Natural killer cell treated with Interleukin-12 subunit alpha and Interleukin-12 subunit beta and Interleukin-15 and Interleukin-18, amount 100 ng/mL, for 72 hours (primary cell): ENCODE measurements at regions not wholly inside any gene's neighbourhood (a gene's known extent, or its start where the extent isn't known, plus 50 kb on each side); places are given as distances from the start of the nearest gene placed in this dataset.

ENCODE experiments used
- ATAC-seq, 2 donors: fragments of 150-1000 bp; cut with Tn5 transposase in 1 of 2; sonication (Bioruptor Pico), chemical (Tn5 transposase) in 1 of 2; 2 replicates each; pipeline ENCODE4 v1.10.0; 2021
- DNase-seq: peaks from one replicate; pipeline ENCODE4 v3.0.0; 2022; ENCODE audit warnings: low spot score
- H3K27ac Mint-ChIP-seq, 2 donors: 1 replicate in 1 of 2; 2 replicates in 1 of 2; pipeline ENCODE4 v1.8.0; 2022; ENCODE audit warnings: mixed read lengths in 2 of 2, mild to moderate bottlenecking in 1 of 2, moderate library complexity in 1 of 2
- H3K27me3 Mint-ChIP-seq, 2 donors: 1 replicate in 1 of 2; 2 replicates in 1 of 2; pipeline ENCODE4 v1.8.0; 2022; ENCODE audit warnings: mixed read lengths in 2 of 2
- H3K36me3 Mint-ChIP-seq: one replicate; pipeline ENCODE4 v1.8.0; 2022; ENCODE audit warnings: mixed read lengths
- H3K4me1 Mint-ChIP-seq, 2 donors: 1 replicate in 1 of 2; 2 replicates in 1 of 2; pipeline ENCODE4 v1.8.0; 2022; ENCODE audit warnings: low read depth in 2 of 2, mixed read lengths in 2 of 2, mild to moderate bottlenecking in 1 of 2
- H3K4me3 Mint-ChIP-seq: one replicate; pipeline ENCODE4 v1.8.0; 2022; ENCODE audit warnings: mixed read lengths
- H3K9me3 Mint-ChIP-seq: 2 replicates; pipeline ENCODE4 v1.8.0; 2022; ENCODE audit warnings: mixed read lengths

GRCh38 chr18:72058851-72059250 is 485.3 kb downstream of the CBLN2 start:
- no peak for ATAC-seq
- peaks cover 12% of the 10 kb centered on the region for H3K36me3 Mint-ChIP-seq
- no peak overlapping the region for H3K27ac Mint-ChIP-seq
- H3K27me3 Mint-ChIP-seq, result no peaks in the 10 kb centered on the region
- no peak overlapping the region for H3K4me3 Mint-ChIP-seq
- H3K9me3 Mint-ChIP-seq, result peaks cover 14% of the 10 kb centered on the region
- H3K4me1 Mint-ChIP-seq, result no peaks in the 10 kb centered on the region
- DNase-seq, result no peak

GRCh38 chr18:72056171-72056570 is 488.0 kb downstream of the CBLN2 start:
- no peak overlapping the region for H3K4me3 Mint-ChIP-seq
- H3K4me1 Mint-ChIP-seq, result no peaks in the 10 kb centered on the region
- peaks cover 8% of the 10 kb centered on the region for H3K9me3 Mint-ChIP-seq
- no peak overlapping the region for H3K27ac Mint-ChIP-seq
- H3K36me3 Mint-ChIP-seq, result peaks cover 9% of the 10 kb centered on the region
- no peak for ATAC-seq
- no peaks in the 10 kb centered on the region for H3K27me3 Mint-ChIP-seq
- DNase-seq, result no peak

- H3K9me3 Mint-ChIP-seq, result peaks cover 4% of the 10 kb centered on the region
Observed at GRCh38 chr18:72041313-72042032, 502.7 kb downstream of the CBLN2 start.

GRCh38 chr18:72013427-72013850 is 530.7 kb downstream of the CBLN2 start:
- Mint-ChIP-seq H3K4me1 (no peaks in the 10 kb centered on the region), H3K4me3 (no peak overlapping the region), H3K9me3 (peaks cover 15% of the 10 kb centered on the region), H3K36me3 (peaks cover 5% of the 10 kb centered on the region), H3K27me3 (no peaks in the 10 kb centered on the region), H3K27ac (no peak overlapping the region)
- ATAC-seq (no peak), DNase-seq (no peak)

More at GRCh38 chr18:72041313-72042032, 502.7 kb downstream of the CBLN2 start:
- ATAC-seq (no peak), DNase-seq (no peak)
- Mint-ChIP-seq H3K4me3 (no peak overlapping the region), H3K4me1 (no peaks in the 10 kb centered on the region), H3K27ac (no peak overlapping the region), H3K27me3 (no peaks in the 10 kb centered on the region), H3K36me3 (no peaks in the 10 kb centered on the region)

GRCh38 chr18:71998547-71999097 is 545.5 kb downstream of the CBLN2 start:
- Mint-ChIP-seq H3K27ac (no peak overlapping the region), H3K4me1 (no peaks in the 10 kb centered on the region), H3K27me3 (no peaks in the 10 kb centered on the region), H3K4me3 (no peak overlapping the region), H3K9me3 (peaks cover 17% of the 10 kb centered on the region), H3K36me3 (no peaks in the 10 kb centered on the region)
- DNase-seq, result no peak
- ATAC-seq, result no peak

GRCh38 chr18:71995904-71996465 is 548.2 kb downstream of the CBLN2 start:
- no peaks in the 10 kb centered on the region for H3K4me1 Mint-ChIP-seq
- no peaks in the 10 kb centered on the region for H3K27me3 Mint-ChIP-seq
- ATAC-seq (no peak), DNase-seq (no peak)
- H3K4me3 Mint-ChIP-seq, result no peak overlapping the region
- H3K9me3 Mint-ChIP-seq, result peaks cover 13% of the 10 kb centered on the region
- H3K36me3 Mint-ChIP-seq, result no peaks in the 10 kb centered on the region
- no peak overlapping the region for H3K27ac Mint-ChIP-seq

- no peak overlapping the region for H3K4me3 Mint-ChIP-seq
- peaks cover 12% of the 10 kb centered on the region for H3K9me3 Mint-ChIP-seq
- H3K27me3 Mint-ChIP-seq, result no peaks in the 10 kb centered on the region
- H3K27ac Mint-ChIP-seq, result no peak overlapping the region
- DNase-seq (no peak), ATAC-seq (no peak)
- H3K36me3 Mint-ChIP-seq, result no peaks in the 10 kb centered on the region
- no peaks in the 10 kb centered on the region for H3K4me1 Mint-ChIP-seq
Observed at GRCh38 chr18:71994273-71994672, 549.9 kb downstream of the CBLN2 start.

GRCh38 chr18:71989616-71990015 is 554.5 kb downstream of the CBLN2 start:
- no peaks in the 10 kb centered on the region for H3K27me3 Mint-ChIP-seq
- H3K27ac Mint-ChIP-seq, result no peak overlapping the region
- DNase-seq (no peak), ATAC-seq (no peak)
- peaks cover 13% of the 10 kb centered on the region for H3K9me3 Mint-ChIP-seq
- no peaks in the 10 kb centered on the region for H3K4me1 Mint-ChIP-seq
- no peaks in the 10 kb centered on the region for H3K36me3 Mint-ChIP-seq
- H3K4me3 Mint-ChIP-seq, result no peak overlapping the region

- peaks cover 14% of the 10 kb centered on the region for H3K9me3 Mint-ChIP-seq
- H3K36me3 Mint-ChIP-seq, result no peaks in the 10 kb centered on the region
- no peak overlapping the region for H3K27ac Mint-ChIP-seq
- ATAC-seq, result no peak
- DNase-seq, result no peak
- H3K4me3 Mint-ChIP-seq, result no peak overlapping the region
- H3K4me1 Mint-ChIP-seq, result no peaks in the 10 kb centered on the region
- no peaks in the 10 kb centered on the region for H3K27me3 Mint-ChIP-seq
Observed at GRCh38 chr18:71986351-71987050, 557.6 kb downstream of the CBLN2 start.

- no peaks in the 10 kb centered on the region for H3K4me1 Mint-ChIP-seq
Observed at GRCh38 chr18:71976744-71977143, 567.4 kb downstream of the CBLN2 start.

GRCh38 chr18:71966791-71967190 is 577.4 kb downstream of the CBLN2 start:
- Mint-ChIP-seq H3K4me1 (no peaks in the 10 kb centered on the region), H3K4me3 (no peak overlapping the region), H3K36me3 (no peaks in the 10 kb centered on the region), H3K9me3 (peaks cover 9% of the 10 kb centered on the region), H3K27ac (no peak overlapping the region), H3K27me3 (no peaks in the 10 kb centered on the region)
- no peak for ATAC-seq
- no peak for DNase-seq

More at GRCh38 chr18:71976744-71977143, 567.4 kb downstream of the CBLN2 start:
- ATAC-seq (no peak), DNase-seq (no peak)
- Mint-ChIP-seq H3K27me3 (no peaks in the 10 kb centered on the region), H3K36me3 (peaks cover 4% of the 10 kb centered on the region), H3K4me3 (no peak overlapping the region), H3K27ac (no peak overlapping the region), H3K9me3 (peaks cover 7% of the 10 kb centered on the region)

- Mint-ChIP-seq H3K4me3 (no peak overlapping the region), H3K27me3 (no peaks in the 10 kb centered on the region), H3K9me3 (peaks cover 19% of the 10 kb centered on the region), H3K27ac (no peak overlapping the region), H3K4me1 (no peaks in the 10 kb centered on the region), H3K36me3 (no peaks in the 10 kb centered on the region)
- no peak for ATAC-seq
- no peak for DNase-seq
Observed at GRCh38 chr18:71958605-71959004, 585.5 kb downstream of the CBLN2 start.

- ATAC-seq (no peak), DNase-seq (no peak)
- H3K4me1 Mint-ChIP-seq, result no peaks in the 10 kb centered on the region
- H3K4me3 Mint-ChIP-seq, result no peak overlapping the region
- H3K27ac Mint-ChIP-seq, result no peak overlapping the region
- peaks cover 8% of the 10 kb centered on the region for H3K9me3 Mint-ChIP-seq
- no peaks in the 10 kb centered on the region for H3K27me3 Mint-ChIP-seq
- H3K36me3 Mint-ChIP-seq, result no peaks in the 10 kb centered on the region
Observed at GRCh38 chr18:71951001-71951400, 593.1 kb downstream of the CBLN2 start.

GRCh38 chr18:71942433-71942832 is 601.7 kb downstream of the CBLN2 start:
- H3K4me3 Mint-ChIP-seq, result no peak overlapping the region
- no peaks in the 10 kb centered on the region for H3K36me3 Mint-ChIP-seq
- H3K27me3 Mint-ChIP-seq, result no peaks in the 10 kb centered on the region
- no peak for ATAC-seq
- no peaks in the 10 kb centered on the region for H3K4me1 Mint-ChIP-seq
- no peak for DNase-seq
- no peak overlapping the region for H3K27ac Mint-ChIP-seq
- peaks cover 10% of the 10 kb centered on the region for H3K9me3 Mint-ChIP-seq
